ENCODE measurements at regions not wholly inside any gene's neighbourhood (a gene's known extent, or its start where the extent isn't known, plus 50 kb on each side); places are given as distances from the start of the nearest gene placed in this dataset.

DNA sequence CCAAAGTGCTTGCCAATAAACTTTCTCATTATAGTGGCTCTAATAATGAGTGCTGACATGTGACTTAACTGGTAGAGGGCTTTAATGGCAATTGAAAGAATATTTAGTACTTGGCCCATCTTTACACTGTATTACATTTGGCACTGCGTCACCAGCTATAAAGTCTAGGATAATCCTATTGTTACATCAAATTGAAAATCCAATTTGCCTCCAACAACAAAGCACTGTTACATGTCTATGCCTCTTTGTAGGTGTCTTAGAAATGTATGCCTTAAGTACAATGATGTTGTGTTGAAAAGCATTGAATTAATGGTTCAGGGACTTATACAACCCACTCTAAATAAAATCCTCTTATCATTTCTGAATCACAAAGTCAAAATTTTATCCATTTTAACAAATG, 420.4 kb upstream of the JAG1 start:
- Histone ChIP-seq H3K4me3 (ENCODE audit: extremely low read depth in 1 of 4, insufficient read depth in 2 of 4, low read depth in 3 of 4, low read length in 4 of 4) (no peak overlapping the region), H3K14ac (ENCODE audit: insufficient read length) (no peak overlapping the region), H3K4ac (replicated peaks; ENCODE audit: insufficient read length, low read depth, low read length) (no peak overlapping the region), H2BK12ac (ENCODE audit: low read depth, low read length) (no peak overlapping the region), H2AFZ (ENCODE audit: low read length) (no peak overlapping the region), H4K20me1 (replicated peaks in 1 of 2; ENCODE audit: control insufficient read depth in 1 of 2, insufficient read depth in 2 of 2, low read length in 2 of 2) (no peaks in the 10 kb centered on the region), H3K79me2 (ENCODE audit: control insufficient read depth in 1 of 2, insufficient read depth in 2 of 2, low read length in 2 of 2) (no peaks in the 10 kb centered on the region), H2AK5ac (ENCODE audit: low read depth, low read length) (no peak overlapping the region), H3K9ac (replicated peaks in 1 of 4; ENCODE audit: extremely low read depth in 1 of 4, low read depth in 3 of 4, low read length in 3 of 4) (no peak overlapping the region), H2BK15ac (ENCODE audit: low read length) (no peak overlapping the region), H4K91ac (replicated peaks; ENCODE audit: insufficient read length, low read length) (no peak overlapping the region), H3K9me3 (ENCODE audit: insufficient read depth in 2 of 2, low read depth in 1 of 2, low read length in 1 of 2) (no peaks in the 10 kb centered on the region), H3K23me2 (ENCODE audit: low read depth, low read length) (no peaks in the 10 kb centered on the region), H2BK120ac (replicated peaks; ENCODE audit: low read depth, low read length) (no peak overlapping the region), H3K18ac (ENCODE audit: extremely low read depth, low read length) (no peak overlapping the region), H3K36me3 (ENCODE audit: control insufficient read depth in 2 of 4, insufficient read depth in 4 of 4, low read length in 3 of 4) (no peaks in the 10 kb centered on the region), H3K4me1 (replicated peaks in 1 of 4; ENCODE audit: control insufficient read depth in 3 of 4, insufficient read depth in 4 of 4, low read length in 3 of 4) (no peaks in the 10 kb centered on the region), H3K27me3 (replicated peaks in 1 of 4; ENCODE audit: control insufficient read depth in 3 of 4, extremely low read depth in 1 of 4, insufficient read depth in 3 of 4, low read length in 3 of 4) (no peaks in the 10 kb centered on the region), H3K56ac (replicated peaks; ENCODE audit: insufficient read length, low read depth, low read length) (no peak overlapping the region), H3K79me1 (ENCODE audit: low read depth, low read length) (no peaks in the 10 kb centered on the region), H2BK20ac (ENCODE audit: low read length) (no peak overlapping the region), H3K23ac (ENCODE audit: insufficient read length) (no peak overlapping the region), H4K5ac (ENCODE audit: insufficient read length, low read depth, low read length) (no peak overlapping the region), H3K4me2 (ENCODE audit: insufficient read depth in 1 of 2, low read depth in 2 of 2, low read length in 2 of 2) (no peak overlapping the region), H2BK5ac (ENCODE audit: low read depth, low read length) (no peak overlapping the region), H4K8ac (ENCODE audit: extremely low read depth, insufficient read depth, low read length) (no peak overlapping the region), H3K27ac (ENCODE audit: low read depth, low read length) (no peak overlapping the region)
- ChIA-PET CTCF (ENCODE audit: partially characterized antibody) (interaction anchor here (0.6 kb wide), 1 partner anchor 521 kb away, joined by 3 read pairs; no protein-coding TSS in a partner anchor), POLR2A (ENCODE audit: partially characterized antibody) (no interaction called here)
- WGBS, 2 experiments (ENCODE audit: extremely low coverage in 1 of 2, insufficient coverage in 1 of 2, insufficient read length in 1 of 2, insufficient replicate concordance in 2 of 2, low coverage in 1 of 2, low lambda C conversion rate in 2 of 2, missing lambda C conversion rate in 1 of 2): 96% methylated on average over 1 of the region's 1 CpG; no CpG with 5 or more reads in 1 of the 2 experiments
- TF ChIP-seq KDM4A (IDR thresholded peaks at IDR 0.05; ENCODE audit: low read depth, low read length, severe bottlenecking): no peak
- TF ChIP-seq TCF12 (IDR thresholded peaks at IDR 0.05; ENCODE audit: low read depth, low read length): no peak
- no peak for TF ChIP-seq SIX5 (IDR thresholded peaks at IDR 0.05; ENCODE audit: low read depth, low read length)
- TF ChIP-seq RAD21 (IDR thresholded peaks at IDR 0.05 in 1 of 2, conservative IDR thresholded peaks at IDR 0.05 in 1 of 2; ENCODE audit: low read depth in 2 of 2, low read length in 2 of 2): no peak
- no peak for TF ChIP-seq TEAD4 (IDR thresholded peaks at IDR 0.05; ENCODE audit: low read depth, low read length)
- TF ChIP-seq SP1 (IDR thresholded peaks at IDR 0.05; ENCODE audit: low read depth, low read length): no peak
- no peak for TF ChIP-seq TBP (IDR thresholded peaks at IDR 0.05; ENCODE audit: low read depth, low read length)
- TF ChIP-seq NANOG (IDR thresholded peaks at IDR 0.05; ENCODE audit: insufficient read depth, low read depth, low read length, poor library complexity, severe bottlenecking): no peak
- no peak for TF ChIP-seq GTF2F1 (IDR thresholded peaks at IDR 0.05; ENCODE audit: borderline replicate concordance, low read depth, low read length)
- no peak for TF ChIP-seq SP4 (IDR thresholded peaks at IDR 0.05; ENCODE audit: low read length)
- TF ChIP-seq YY1 (IDR thresholded peaks at IDR 0.05; ENCODE audit: low read depth, low read length): no peak
- TF ChIP-seq CHD2 (IDR thresholded peaks at IDR 0.05; ENCODE audit: low read length): no peak
- TF ChIP-seq TAF7 (optimal IDR thresholded peaks at IDR 0.05; ENCODE audit: borderline replicate concordance, low read depth, low read length): no peak
- DNase-seq (ENCODE audit: low read depth in 1 of 2, low spot score in 2 of 2): no peak
- FAIRE-seq: no peak

All from H1 (cell line).